ENCODE measurements at regions not wholly inside any gene's neighbourhood (a gene's known extent, or its start where the extent isn't known, plus 50 kb on each side); places are given as distances from the start of the nearest gene placed in this dataset.

DNA sequence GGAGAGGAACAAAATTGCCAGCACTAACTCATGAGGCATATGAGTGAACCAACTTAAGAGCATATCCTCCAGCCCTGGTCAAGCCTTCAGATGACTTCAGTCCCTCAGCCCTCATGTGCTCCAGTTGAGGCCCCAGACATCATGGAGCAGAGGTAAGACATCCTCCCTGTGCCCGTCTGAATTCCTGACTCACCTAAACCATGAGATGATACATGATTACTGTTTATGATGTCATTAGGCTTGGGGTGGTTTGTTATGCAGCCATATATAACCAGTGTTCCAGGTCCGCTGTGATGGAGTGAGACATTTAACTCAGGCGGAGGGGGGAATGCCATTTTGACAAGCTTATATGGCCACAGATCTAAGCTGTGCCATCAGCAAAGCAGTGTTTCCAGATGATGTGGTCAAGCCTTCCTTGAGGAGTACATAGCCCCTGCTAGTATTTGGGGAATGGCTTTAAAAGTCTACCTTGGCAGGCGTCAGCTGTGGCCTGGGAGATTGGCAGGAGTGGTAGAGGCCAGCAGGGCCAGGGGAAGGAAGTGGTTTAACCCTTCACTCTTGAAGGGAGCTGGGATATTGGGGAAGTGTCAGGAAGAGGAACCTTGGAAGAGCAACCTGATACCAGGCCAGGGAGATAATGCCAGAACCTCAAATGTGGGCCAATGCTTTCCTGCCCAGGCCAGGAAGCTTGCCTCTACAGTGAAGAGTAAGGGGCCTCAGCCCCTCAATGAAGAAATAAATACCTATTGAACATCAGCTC lies 343.0 kb upstream of the PODXL start:
- Histone ChIP-seq H3K36me3 (ENCODE audit: insufficient read depth, low read length) (no peaks in the 10 kb centered on the region), H3K4me2 (ENCODE audit: low read depth, low read length, poor library complexity, severe bottlenecking) (no peak overlapping the region), H3F3A (ENCODE audit: low read depth) (no peaks in the 10 kb centered on the region), H3K4me1 (ENCODE audit: insufficient read depth, low read length, poor library complexity, severe bottlenecking) (no peaks in the 10 kb centered on the region), H2AFZ (ENCODE audit: low read length) (no peak overlapping the region), H3K9me2 (replicated peaks; ENCODE audit: low read depth, low read length) (no peaks in the 10 kb centered on the region), H3K9me3 (ENCODE audit: insufficient read depth, low read depth, low read length) (no peaks in the 10 kb centered on the region), H3K79me2 (ENCODE audit: insufficient read depth, low read length) (no peaks in the 10 kb centered on the region), H3K27me3 (ENCODE audit: insufficient read depth, low read length, poor library complexity, severe bottlenecking) (no peaks in the 10 kb centered on the region), H3K4me3 (ENCODE audit: low read length, poor library complexity, severe bottlenecking) (no peak overlapping the region), H4K20me1 (ENCODE audit: insufficient read depth, low read length, poor library complexity, severe bottlenecking) (no peaks in the 10 kb centered on the region), H3K9ac (ENCODE audit: low read depth, low read length, poor library complexity, severe bottlenecking) (no peak overlapping the region)
- TF ChIP-seq EZH2phosphoT487 (IDR thresholded peaks at IDR 0.05; ENCODE audit: borderline replicate concordance): no peak
- TF ChIP-seq, protein P1, sequence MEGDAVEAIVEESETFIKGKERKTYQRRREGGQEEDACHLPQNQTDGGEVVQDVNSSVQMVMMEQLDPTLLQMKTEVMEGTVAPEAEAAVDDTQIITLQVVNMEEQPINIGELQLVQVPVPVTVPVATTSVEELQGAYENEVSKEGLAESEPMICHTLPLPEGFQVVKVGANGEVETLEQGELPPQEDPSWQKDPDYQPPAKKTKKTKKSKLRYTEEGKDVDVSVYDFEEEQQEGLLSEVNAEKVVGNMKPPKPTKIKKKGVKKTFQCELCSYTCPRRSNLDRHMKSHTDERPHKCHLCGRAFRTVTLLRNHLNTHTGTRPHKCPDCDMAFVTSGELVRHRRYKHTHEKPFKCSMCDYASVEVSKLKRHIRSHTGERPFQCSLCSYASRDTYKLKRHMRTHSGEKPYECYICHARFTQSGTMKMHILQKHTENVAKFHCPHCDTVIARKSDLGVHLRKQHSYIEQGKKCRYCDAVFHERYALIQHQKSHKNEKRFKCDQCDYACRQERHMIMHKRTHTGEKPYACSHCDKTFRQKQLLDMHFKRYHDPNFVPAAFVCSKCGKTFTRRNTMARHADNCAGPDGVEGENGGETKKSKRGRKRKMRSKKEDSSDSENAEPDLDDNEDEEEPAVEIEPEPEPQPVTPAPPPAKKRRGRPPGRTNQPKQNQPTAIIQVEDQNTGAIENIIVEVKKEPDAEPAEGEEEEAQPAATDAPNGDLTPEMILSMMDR (conservative IDR thresholded peaks at IDR 0.05; ENCODE audit: low read length): no peak

DNA sequence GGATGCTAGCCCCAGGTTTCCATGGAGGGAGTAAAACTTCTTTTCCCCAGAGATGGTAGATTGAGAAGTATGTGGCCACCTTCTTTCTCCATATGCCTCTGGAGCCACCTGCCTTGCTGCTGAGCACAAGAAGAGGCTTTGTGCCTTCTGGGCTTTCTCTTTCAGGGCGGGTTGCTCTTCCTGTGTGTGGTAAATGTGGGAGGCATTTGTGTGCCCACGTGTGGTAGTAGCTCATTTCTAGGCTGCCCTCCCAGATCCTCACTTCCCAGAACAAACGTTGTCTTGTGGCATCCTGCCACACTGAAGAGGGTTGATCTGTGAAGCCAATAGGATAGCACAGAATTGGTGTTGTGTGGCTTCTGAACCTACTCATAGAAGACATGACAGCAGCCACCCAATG lies 342.0 kb upstream of the PODXL start:
- Histone ChIP-seq H4K20me1 (ENCODE audit: insufficient read depth, low read length, poor library complexity, severe bottlenecking) (no peaks in the 10 kb centered on the region), H3K4me1 (ENCODE audit: insufficient read depth, low read length, poor library complexity, severe bottlenecking) (no peaks in the 10 kb centered on the region), H3K9ac (ENCODE audit: low read depth, low read length, poor library complexity, severe bottlenecking) (no peak overlapping the region), H3K79me2 (ENCODE audit: insufficient read depth, low read length) (no peaks in the 10 kb centered on the region), H3F3A (ENCODE audit: low read depth) (no peaks in the 10 kb centered on the region), H3K9me2 (replicated peaks; ENCODE audit: low read depth, low read length) (no peaks in the 10 kb centered on the region), H3K27me3 (ENCODE audit: insufficient read depth, low read length, poor library complexity, severe bottlenecking) (no peaks in the 10 kb centered on the region), H3K9me3 (ENCODE audit: insufficient read depth, low read depth, low read length) (no peaks in the 10 kb centered on the region), H2AFZ (ENCODE audit: low read length) (no peak overlapping the region), H3K36me3 (ENCODE audit: insufficient read depth, low read length) (no peaks in the 10 kb centered on the region), H3K4me2 (ENCODE audit: low read depth, low read length, poor library complexity, severe bottlenecking) (no peak overlapping the region), H3K4me3 (ENCODE audit: low read length, poor library complexity, severe bottlenecking) (no peak overlapping the region)
- TF ChIP-seq, protein P1 (conservative IDR thresholded peaks at IDR 0.05; ENCODE audit: low read length): no peak
- no peak for TF ChIP-seq EZH2phosphoT487 (IDR thresholded peaks at IDR 0.05; ENCODE audit: borderline replicate concordance)

DNA sequence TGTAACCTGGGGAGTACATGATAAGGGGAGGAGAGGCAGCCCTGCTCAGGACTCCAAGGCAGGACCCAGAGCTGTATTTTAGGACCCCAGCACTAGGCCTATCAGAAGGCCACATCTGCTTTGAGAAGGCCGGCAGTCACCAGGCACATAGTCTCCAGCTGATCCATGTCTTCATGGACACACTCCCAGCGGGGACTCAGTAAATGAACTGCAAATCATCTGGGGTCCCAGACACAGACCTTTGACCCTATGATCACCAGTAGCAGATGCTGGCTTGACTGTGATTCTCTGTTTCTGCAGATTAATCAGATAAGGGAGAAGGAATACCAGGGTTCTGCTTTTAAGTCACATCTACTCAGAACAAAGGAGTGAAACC lies 341.4 kb upstream of the PODXL start:
- Histone ChIP-seq H3K4me3 (ENCODE audit: low read length, poor library complexity, severe bottlenecking) (no peak overlapping the region), H3K79me2 (ENCODE audit: insufficient read depth, low read length) (no peaks in the 10 kb centered on the region), H3K4me1 (ENCODE audit: insufficient read depth, low read length, poor library complexity, severe bottlenecking) (no peaks in the 10 kb centered on the region), H3K4me2 (ENCODE audit: low read depth, low read length, poor library complexity, severe bottlenecking) (no peak overlapping the region), H2AFZ (ENCODE audit: low read length) (no peak overlapping the region), H3K27me3 (ENCODE audit: insufficient read depth, low read length, poor library complexity, severe bottlenecking) (no peaks in the 10 kb centered on the region), H3K9me3 (ENCODE audit: insufficient read depth, low read depth, low read length) (no peaks in the 10 kb centered on the region), H4K20me1 (ENCODE audit: insufficient read depth, low read length, poor library complexity, severe bottlenecking) (no peaks in the 10 kb centered on the region), H3K9me2 (replicated peaks; ENCODE audit: low read depth, low read length) (no peaks in the 10 kb centered on the region), H3K9ac (ENCODE audit: low read depth, low read length, poor library complexity, severe bottlenecking) (no peak overlapping the region), H3F3A (ENCODE audit: low read depth) (no peaks in the 10 kb centered on the region), H3K36me3 (ENCODE audit: insufficient read depth, low read length) (no peaks in the 10 kb centered on the region)
- TF ChIP-seq, protein P1 (conservative IDR thresholded peaks at IDR 0.05; ENCODE audit: low read length): no peak
- no peak for TF ChIP-seq EZH2phosphoT487 (IDR thresholded peaks at IDR 0.05; ENCODE audit: borderline replicate concordance)
